ENCODE measurements at regions not wholly inside any gene's neighbourhood (a gene's known extent, or its start where the extent isn't known, plus 50 kb on each side); places are given as distances from the start of the nearest gene placed in this dataset.

DNA sequence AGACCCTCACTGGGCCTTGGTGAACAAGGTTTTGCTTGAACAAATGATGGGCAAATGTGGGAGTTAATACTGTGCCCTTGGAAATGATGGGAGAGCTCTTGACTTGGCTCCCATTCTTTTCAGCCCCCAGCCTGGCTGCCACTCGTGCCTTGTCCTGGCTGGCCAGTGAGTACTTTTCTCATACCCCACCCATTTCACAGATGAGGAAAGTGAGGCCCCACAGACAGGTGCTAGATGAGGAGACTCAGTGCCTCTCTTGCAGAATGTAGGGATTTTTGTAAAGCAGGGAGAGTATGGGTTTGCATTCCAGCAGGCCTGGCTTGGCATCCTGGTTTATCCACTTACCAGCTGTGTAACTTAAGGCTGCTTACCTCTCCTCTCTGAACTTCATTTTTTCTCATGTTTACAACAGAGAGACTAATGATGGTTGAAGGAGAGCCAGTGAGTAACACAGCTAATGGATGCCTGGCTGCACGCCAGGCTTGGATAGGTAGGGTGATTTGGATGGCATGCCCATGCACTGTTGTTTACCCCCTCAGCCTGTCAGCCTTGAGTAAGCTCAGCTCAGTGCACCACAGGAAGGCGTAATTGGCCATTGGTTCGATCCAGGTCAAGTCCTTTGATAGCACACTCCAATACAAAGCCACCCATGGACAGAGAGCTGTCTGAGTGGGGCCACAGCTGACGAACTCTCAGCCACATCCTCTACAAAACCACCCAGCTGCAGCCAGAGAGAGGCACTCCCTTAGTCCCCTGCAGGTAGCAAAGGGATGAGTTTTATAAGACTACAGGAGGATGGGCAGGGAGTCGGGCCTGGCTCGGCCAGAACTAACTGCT, 436.8 kb downstream of the RPS24 start:
- Histone ChIP-seq H3K79me2 (ENCODE audit: control insufficient read depth, insufficient read depth, low read length) (no peaks in the 10 kb centered on the region), H3K9me3 (ENCODE audit: control insufficient read depth, insufficient read depth, low read depth, low read length) (no peaks in the 10 kb centered on the region), H3K27me3 (ENCODE audit: control insufficient read depth, insufficient read depth, low read length) (peaks cover 2% of the 10 kb centered on the region), H3K9ac (ENCODE audit: insufficient read depth, low read length) (no peak overlapping the region), H3K4me2 (ENCODE audit: extremely low read depth, insufficient read depth, low read length) (no peak overlapping the region), H3K4me1 (ENCODE audit: control insufficient read depth, extremely low read depth, insufficient read depth, low read length) (no peaks in the 10 kb centered on the region), H3K27ac (ENCODE audit: insufficient read depth, low read length) (no peak overlapping the region), H4K20me1 (ENCODE audit: control insufficient read depth, extremely low read depth, insufficient read depth, low read length) (no peaks in the 10 kb centered on the region), H2AFZ (ENCODE audit: low read length) (no peak overlapping the region), H3K36me3 (ENCODE audit: control insufficient read depth, insufficient read depth, low read length) (no peaks in the 10 kb centered on the region), H3K4me3 (replicated peaks in 1 of 4; ENCODE audit: control extremely low read depth in 1 of 4, insufficient read depth in 1 of 4, low read depth in 3 of 4, low read length in 4 of 4) (no peak overlapping the region)
- no peak for TF ChIP-seq EZH2 (IDR thresholded peaks at IDR 0.05; ENCODE audit: low read length, missing control alignments)
- TF ChIP-seq, protein P1, sequence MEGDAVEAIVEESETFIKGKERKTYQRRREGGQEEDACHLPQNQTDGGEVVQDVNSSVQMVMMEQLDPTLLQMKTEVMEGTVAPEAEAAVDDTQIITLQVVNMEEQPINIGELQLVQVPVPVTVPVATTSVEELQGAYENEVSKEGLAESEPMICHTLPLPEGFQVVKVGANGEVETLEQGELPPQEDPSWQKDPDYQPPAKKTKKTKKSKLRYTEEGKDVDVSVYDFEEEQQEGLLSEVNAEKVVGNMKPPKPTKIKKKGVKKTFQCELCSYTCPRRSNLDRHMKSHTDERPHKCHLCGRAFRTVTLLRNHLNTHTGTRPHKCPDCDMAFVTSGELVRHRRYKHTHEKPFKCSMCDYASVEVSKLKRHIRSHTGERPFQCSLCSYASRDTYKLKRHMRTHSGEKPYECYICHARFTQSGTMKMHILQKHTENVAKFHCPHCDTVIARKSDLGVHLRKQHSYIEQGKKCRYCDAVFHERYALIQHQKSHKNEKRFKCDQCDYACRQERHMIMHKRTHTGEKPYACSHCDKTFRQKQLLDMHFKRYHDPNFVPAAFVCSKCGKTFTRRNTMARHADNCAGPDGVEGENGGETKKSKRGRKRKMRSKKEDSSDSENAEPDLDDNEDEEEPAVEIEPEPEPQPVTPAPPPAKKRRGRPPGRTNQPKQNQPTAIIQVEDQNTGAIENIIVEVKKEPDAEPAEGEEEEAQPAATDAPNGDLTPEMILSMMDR (conservative IDR thresholded peaks at IDR 0.05 in 1 of 2, IDR thresholded peaks at IDR 0.05 in 1 of 2; ENCODE audit: low read depth in 1 of 2, low read length in 2 of 2), result no peak
- DNase-seq (ENCODE audit: low read depth in 2 of 2), result peak in 1 of 2 donors; percentile 25

- TF ChIP-seq, protein P1 (conservative IDR thresholded peaks at IDR 0.05 in 1 of 2, IDR thresholded peaks at IDR 0.05 in 1 of 2; ENCODE audit: low read depth in 1 of 2, low read length in 2 of 2), result no peak
- TF ChIP-seq EZH2 (IDR thresholded peaks at IDR 0.05; ENCODE audit: low read length, missing control alignments), result no peak
- H3K27me3 ChIP-seq (ENCODE audit: control insufficient read depth, insufficient read depth, low read length), result peaks cover 4% of the 10 kb centered on the region
- no peak overlapping the region for H3K4me3 ChIP-seq (replicated peaks in 1 of 4; ENCODE audit: control extremely low read depth in 1 of 4, insufficient read depth in 1 of 4, low read depth in 3 of 4, low read length in 4 of 4)
- H4K20me1 ChIP-seq (ENCODE audit: control insufficient read depth, extremely low read depth, insufficient read depth, low read length), result no peaks in the 10 kb centered on the region
- H3K79me2 ChIP-seq (ENCODE audit: control insufficient read depth, insufficient read depth, low read length), result no peaks in the 10 kb centered on the region
- DNase-seq (ENCODE audit: low read depth in 2 of 2), result no peak
- H3K9ac ChIP-seq (ENCODE audit: insufficient read depth, low read length), result no peak overlapping the region
- no peak overlapping the region for H2AFZ ChIP-seq (ENCODE audit: low read length)
- H3K9me3 ChIP-seq (ENCODE audit: control insufficient read depth, insufficient read depth, low read depth, low read length), result no peaks in the 10 kb centered on the region
- no peak overlapping the region for H3K4me2 ChIP-seq (ENCODE audit: extremely low read depth, insufficient read depth, low read length)
- no peaks in the 10 kb centered on the region for H3K4me1 ChIP-seq (ENCODE audit: control insufficient read depth, extremely low read depth, insufficient read depth, low read length)
- H3K27ac ChIP-seq (ENCODE audit: insufficient read depth, low read length), result no peak overlapping the region
- no peaks in the 10 kb centered on the region for H3K36me3 ChIP-seq (ENCODE audit: control insufficient read depth, insufficient read depth, low read length)
Measured at GRCh38 chr10:78471326-78471722, 437.7 kb downstream of the RPS24 start.

GRCh38 chr10:78471723-78472550, 438.3 kb downstream of the RPS24 start:
- Histone ChIP-seq H3K79me2 (ENCODE audit: control insufficient read depth, insufficient read depth, low read length) (no peaks in the 10 kb centered on the region), H2AFZ (ENCODE audit: low read length) (no peak overlapping the region), H4K20me1 (ENCODE audit: control insufficient read depth, extremely low read depth, insufficient read depth, low read length) (no peaks in the 10 kb centered on the region), H3K27ac (ENCODE audit: insufficient read depth, low read length) (no peak overlapping the region), H3K4me1 (ENCODE audit: control insufficient read depth, extremely low read depth, insufficient read depth, low read length) (no peaks in the 10 kb centered on the region), H3K9ac (ENCODE audit: insufficient read depth, low read length) (no peak overlapping the region), H3K4me3 (replicated peaks in 1 of 4; ENCODE audit: control extremely low read depth in 1 of 4, insufficient read depth in 1 of 4, low read depth in 3 of 4, low read length in 4 of 4) (no peak overlapping the region), H3K36me3 (ENCODE audit: control insufficient read depth, insufficient read depth, low read length) (no peaks in the 10 kb centered on the region), H3K9me3 (ENCODE audit: control insufficient read depth, insufficient read depth, low read depth, low read length) (no peaks in the 10 kb centered on the region), H3K4me2 (ENCODE audit: extremely low read depth, insufficient read depth, low read length) (no peak overlapping the region), H3K27me3 (ENCODE audit: control insufficient read depth, insufficient read depth, low read length) (peaks cover 9% of the 10 kb centered on the region)
- no peak for DNase-seq (ENCODE audit: low read depth in 2 of 2)
- TF ChIP-seq, protein P1 (conservative IDR thresholded peaks at IDR 0.05 in 1 of 2, IDR thresholded peaks at IDR 0.05 in 1 of 2; ENCODE audit: low read depth in 1 of 2, low read length in 2 of 2), result no peak
- TF ChIP-seq EZH2 (IDR thresholded peaks at IDR 0.05; ENCODE audit: low read length, missing control alignments), result no peak
